ENCODE measurements at regions not wholly inside any gene's neighbourhood (a gene's known extent, or its start where the extent isn't known, plus 50 kb on each side); places are given as distances from the start of the nearest gene placed in this dataset.
"Not testable (repeated sequence)": the region's sequence is repeated elsewhere in the genome, so short reads cannot be mapped to it uniquely, and the experiment has no call there.

- peak; percentile 38 for DNase-seq (ENCODE audit: low spot score)
Measured at GRCh38 chr3:188000361-188000861, 153.5 kb upstream of the LPP start.

GRCh38 chr3:188001093-188001492 is 152.9 kb upstream of the LPP start:
- DNase-seq (ENCODE audit: low spot score), result no peak

DNA sequence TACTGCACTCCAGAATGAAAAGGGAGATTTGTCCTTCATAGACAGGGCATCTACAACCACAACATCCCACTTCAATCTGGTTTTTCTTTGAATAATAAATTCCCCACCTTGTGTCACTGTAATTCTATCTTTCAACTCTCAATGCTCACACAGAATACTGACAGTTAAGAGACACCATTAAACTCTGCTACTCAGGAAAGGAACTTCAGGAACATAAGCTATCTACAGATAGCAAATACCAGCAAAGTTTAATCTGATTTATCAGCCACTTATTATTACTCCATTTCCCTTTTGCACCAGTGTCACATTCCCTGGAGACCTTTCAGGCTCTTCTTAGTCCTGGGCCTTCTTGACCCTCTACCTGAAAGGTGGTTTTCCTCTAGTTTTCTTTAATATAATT is 152.0 kb upstream of the LPP start:
- no peak for DNase-seq (ENCODE audit: low spot score)

DNA sequence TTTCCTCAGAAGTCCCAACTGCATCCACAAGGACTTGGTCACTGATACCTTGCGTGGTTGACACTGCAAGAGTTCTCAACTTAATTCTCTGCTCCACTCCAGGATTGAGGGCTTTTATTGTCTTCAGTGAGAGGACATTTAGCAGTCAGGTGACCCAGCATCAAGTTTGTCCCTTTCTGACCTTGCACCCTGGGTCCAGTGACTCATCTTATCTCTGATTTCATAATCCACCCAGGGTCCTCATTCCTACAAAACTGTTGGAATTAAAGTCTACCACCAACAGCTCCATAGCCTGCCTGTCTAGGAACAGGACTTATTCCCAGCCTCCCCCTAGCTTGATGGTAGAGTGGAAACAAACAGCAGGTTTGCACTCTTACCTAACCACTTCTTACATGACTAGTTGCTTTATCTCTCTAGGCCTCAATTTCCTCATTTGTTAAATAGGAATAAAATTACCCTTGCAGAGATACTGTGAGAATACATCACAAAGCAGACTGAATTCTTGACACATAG is 151.3 kb upstream of the LPP start:
- no peak for DNase-seq (ENCODE audit: low spot score)

- peak; percentile 76 for DNase-seq (ENCODE audit: low spot score)
Measured at GRCh38 chr3:188003188-188004171, 150.5 kb upstream of the LPP start.

DNA sequence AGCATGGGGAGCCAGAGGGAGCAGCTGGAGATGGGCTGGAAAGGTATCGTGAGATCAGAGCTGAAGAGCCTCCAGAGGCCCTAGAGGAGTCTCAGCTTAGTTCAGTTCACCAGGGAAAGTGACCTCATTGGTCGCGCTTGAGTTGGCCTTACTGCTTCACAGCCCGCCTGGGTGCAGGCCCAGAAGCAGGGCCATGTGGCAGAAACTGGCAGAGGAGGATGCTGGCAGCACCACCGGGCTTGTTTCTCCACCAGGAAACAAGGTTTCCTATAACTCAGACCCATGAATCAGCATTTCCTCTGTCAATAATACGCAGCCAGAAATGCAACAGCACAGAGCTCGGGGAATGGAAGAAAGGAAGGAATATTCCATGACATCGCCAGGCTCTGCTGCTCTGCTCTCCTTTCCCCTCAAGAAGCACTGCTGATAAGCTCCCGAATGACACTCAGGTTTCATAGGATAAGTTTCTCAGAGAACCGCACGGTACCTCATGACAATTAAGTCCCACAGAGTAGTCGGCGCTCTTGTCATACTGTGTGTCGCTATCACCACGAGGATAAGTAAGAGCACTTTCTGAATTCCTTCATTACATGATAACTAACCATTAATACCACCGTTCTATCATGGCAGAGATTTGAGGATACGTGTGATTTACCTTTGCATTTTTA is 147.1 kb upstream of the LPP start:
- DNase-seq (ENCODE audit: low spot score), result no peak

GRCh38 chr3:188007897-188008296 is 146.1 kb upstream of the LPP start:
- no peak for DNase-seq (ENCODE audit: low spot score)

GRCh38 chr3:188008582-188009213 is 145.3 kb upstream of the LPP start:
- DNase-seq (ENCODE audit: low spot score), result no peak

DNA sequence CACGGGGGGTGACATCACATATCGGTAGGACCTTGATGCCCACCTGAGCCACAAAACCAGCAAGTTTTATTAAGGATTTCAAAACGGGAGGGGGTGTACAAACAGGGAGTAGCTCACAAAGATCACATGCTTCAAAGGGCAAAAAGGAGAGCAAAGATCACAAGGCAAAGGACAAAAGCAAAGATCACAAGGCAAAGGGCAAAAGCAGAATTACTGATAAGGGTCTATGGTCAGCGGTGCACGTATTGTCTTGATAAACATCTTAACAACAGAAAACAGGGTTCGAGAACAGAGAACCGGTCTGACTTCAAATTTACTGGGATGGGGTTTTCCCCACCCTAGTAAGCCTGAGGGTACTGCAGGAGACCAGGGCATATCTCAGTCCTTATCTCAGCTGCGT is 143.5 kb upstream of the LPP start:
- no peak for DNase-seq (ENCODE audit: low spot score)

DNA sequence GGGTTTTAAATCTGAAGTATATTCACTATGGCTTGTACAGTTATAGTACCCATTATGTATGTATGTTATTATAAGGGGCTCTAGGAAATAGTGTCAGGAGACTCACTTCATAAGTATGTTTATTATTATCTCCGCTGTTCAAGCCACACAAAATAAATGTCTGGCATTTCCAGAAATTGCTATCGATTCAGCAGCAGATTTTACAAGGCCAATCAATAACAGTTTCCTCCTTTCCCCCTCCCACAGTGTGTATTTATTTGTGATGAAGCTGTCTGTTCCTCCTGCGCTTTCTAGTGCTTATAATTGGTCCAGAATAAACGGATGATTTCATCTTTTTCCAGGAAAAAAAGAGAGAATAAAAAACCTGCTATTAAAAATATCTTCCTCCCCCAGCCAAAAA is 134.2 kb upstream of the LPP start:
- no peak for DNase-seq (ENCODE audit: low spot score)

DNA sequence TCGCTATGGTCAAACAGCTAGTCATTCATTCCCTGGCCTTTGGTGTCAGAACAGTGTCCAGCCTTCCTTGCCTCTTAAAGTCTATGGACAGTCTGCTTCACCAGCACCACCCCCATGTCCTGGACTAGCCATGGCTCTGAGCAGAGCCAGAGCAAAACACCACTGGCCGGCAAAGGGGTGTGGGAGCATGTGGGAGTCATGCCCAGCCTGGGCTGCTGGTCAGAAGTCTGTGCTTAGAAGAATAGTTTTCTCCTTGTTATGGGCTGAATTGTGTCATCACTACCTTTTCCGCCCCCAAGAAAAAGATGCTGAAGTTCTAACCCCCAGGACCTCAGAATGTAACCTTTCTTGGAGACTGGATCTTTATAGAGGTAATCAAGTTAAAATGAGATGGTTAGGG is 132.9 kb upstream of the LPP start:
- DNase-seq (ENCODE audit: low spot score), result no peak

DNA sequence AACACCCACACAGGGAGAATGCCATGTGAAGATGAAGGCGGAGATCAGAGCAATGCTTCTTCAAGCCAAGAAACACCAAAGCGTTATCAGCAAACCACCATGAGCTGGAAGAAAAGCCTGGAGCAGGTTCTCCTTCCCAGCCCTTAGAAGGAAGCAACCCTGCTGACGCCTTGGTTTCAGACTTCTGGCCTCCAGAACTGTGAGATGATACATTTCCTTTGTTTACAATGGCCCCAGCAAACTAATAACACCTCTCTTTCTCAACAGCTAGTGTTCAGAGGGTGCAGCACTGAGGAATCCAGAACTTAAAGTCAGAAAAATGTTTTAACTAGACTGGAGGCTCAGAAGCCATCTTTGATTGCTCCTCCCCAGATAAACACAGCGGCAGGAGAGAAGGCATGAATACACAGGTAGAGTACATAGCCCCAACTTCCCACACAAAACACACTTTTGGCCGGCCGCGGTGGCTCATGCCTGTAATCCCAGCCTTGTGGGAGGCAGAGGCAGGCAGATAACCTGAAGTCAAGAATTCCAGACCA is 132.4 kb upstream of the LPP start:
- no peak for DNase-seq (ENCODE audit: low spot score)

GRCh38 chr3:188022902-188023301 is 131.1 kb upstream of the LPP start:
- DNase-seq (ENCODE audit: low spot score), result not testable (repeated sequence)

DNA sequence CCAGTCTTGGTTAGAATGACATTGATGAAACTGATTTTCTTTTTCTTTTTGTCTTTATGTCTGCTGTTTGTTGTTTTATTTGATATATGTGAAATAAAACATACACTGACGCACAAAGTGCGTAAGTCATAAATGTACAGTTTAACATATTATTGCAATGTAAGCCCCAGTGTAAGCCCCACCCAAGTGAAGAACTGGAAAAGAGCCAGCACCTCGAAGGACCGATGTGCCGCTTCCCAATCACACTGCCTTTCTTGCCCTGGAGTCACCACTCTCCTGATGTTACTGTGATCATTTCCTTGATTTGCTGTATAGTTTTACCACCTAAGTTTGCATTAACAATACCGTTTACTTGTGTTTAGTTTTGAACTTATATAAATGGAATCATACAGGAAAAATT is 128.4 kb upstream of the LPP start:
- no peak for DNase-seq (ENCODE audit: low spot score)

DNA sequence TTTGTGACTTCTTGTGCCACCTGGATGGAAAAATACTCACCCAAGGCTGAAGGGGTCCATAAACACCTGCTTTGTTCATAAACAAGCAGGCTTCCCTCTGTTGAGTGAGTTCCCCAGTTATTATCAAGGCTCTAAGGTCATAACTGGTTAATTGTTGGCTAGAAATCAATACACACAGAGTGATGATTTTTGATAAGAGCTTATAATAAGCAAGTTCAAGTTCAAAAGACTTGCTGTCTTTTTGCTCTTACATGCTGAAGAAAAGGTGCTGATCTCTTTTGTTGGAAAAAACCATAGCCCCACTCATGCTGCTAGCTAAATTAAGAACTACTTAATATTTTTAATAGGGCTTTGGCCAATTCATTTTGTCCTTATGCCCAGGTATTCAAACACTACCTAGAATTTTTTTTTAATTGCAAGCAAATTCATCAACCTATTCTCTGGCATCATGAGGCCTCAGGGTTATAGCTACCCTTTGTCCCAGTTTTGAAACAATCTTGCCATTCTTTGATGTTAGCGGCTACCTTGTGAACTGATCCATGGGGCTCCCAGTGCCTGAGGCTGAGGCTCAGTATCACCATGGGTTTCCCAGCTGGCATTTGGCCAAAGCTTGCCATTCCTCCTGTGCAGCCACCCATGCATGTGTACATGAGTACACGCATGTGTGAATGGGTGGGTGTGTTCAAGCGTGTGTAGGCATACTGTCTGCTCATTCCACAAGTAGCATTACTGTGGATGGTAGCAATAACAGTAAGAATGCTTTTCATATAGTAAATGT is 127.6 kb upstream of the LPP start:
- no peak for DNase-seq (ENCODE audit: low spot score)

DNA sequence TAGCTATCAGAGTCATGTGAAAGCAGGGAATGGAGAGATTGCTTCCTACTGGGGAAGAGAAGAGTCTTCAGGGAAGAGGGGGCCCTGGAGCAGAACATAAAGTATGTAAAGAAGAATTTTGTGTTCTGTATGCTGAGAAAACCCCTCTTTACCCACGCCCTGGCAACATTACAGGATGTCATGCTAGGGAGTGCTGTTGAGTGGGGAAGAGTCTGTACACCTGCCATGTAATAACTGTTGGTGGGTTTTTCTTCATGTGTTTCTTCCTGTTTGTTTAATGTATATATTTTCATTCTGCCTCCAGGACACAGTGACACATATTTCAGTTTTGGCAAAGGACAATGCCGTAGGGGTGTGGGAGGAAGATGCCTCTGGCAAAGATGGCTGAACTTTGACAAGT is 122.8 kb upstream of the LPP start:
- no peak for DNase-seq (ENCODE audit: low spot score)

- DNase-seq (ENCODE audit: low spot score), result no peak
Measured at GRCh38 chr3:188034989-188035388, 119.0 kb upstream of the LPP start.

GRCh38 chr3:188036375-188037194 is 117.4 kb upstream of the LPP start:
- no peak for DNase-seq (ENCODE audit: low spot score)

- peak; percentile 60 for DNase-seq (ENCODE audit: low spot score)
Measured at GRCh38 chr3:188037195-188037718, 116.7 kb upstream of the LPP start.

GRCh38 chr3:188037965-188038581 is 115.9 kb upstream of the LPP start:
- DNase-seq (ENCODE audit: low spot score), result peak; percentile 33

Measured in LoVo (cell line).